GM12878 (cell line): ENCODE measurements at regions not wholly inside any gene's neighbourhood (a gene's known extent, or its start where the extent isn't known, plus 50 kb on each side); places are given as distances from the start of the nearest gene placed in this dataset.

Experiments used
- ATAC-seq: fragments of 200-7000 bp; cut with Tn5 transposase; 3 replicates; pipeline ENCODE4 v1.9.1; 2020; ENCODE audit warnings: mild to moderate bottlenecking, moderate library complexity
- BruUV-seq: library from RNA; stranded (reverse); fragments of 400-500 nt; replicated peaks from 2 replicates; lab custom pipeline; 2021; lab: Mats Ljungman, UMichigan
- CTCF ChIA-PET: fragments of 300-600 bp; sonication (Branson Sonifier 250); formaldehyde crosslinking; extraction: SDS; loops from one replicate; lab custom pipeline; 2021; ENCODE audit warnings: inconsistent platforms; lab: Yijun Ruan, JAX
- POLR2A ChIA-PET: fragments of 350-600 bp; formaldehyde crosslinking; extraction: SDS; loops from one replicate; lab custom pipeline; 2021; ENCODE audit warnings: inconsistent platforms; lab: Charles Lee
- RAD21 ChIA-PET: fragments of 300-600 bp; sonication (Branson Sonifier 250); formaldehyde crosslinking; loops from one replicate; lab custom pipeline; 2023; ENCODE audit warnings: antibody characterized with exemption; ENCODE audit not compliant: unreplicated experiment; lab: Charles Lee
- SMC1A ChIA-PET: fragments of 300-600 bp; sonication (Branson Sonifier 250); formaldehyde crosslinking; loops from one replicate; lab custom pipeline; 2023; ENCODE audit not compliant: unreplicated experiment, uncharacterized antibody; lab: Charles Lee
- DNase-seq: peaks from one replicate; pipeline ENCODE4 v3.0.0-alpha.2; 2011; ENCODE audit warnings: low read depth, low spot score
- FAIRE-seq: peaks from 3 replicates; lab custom pipeline; 2011; peaks lifted over from hg19 to GRCh38; lab: Jason Lieb, UNC
- H2AFZ ChIP-seq: 2 replicates; pipeline ENCODE4 v1.6.0; 2011; ENCODE audit warnings: low read depth, low read length, control low read depth; ENCODE audit not compliant: control insufficient read depth
- H3K27ac ChIP-seq: 2 replicates; pipeline ENCODE4 v1.5.1; 2011; ENCODE audit warnings: control low read depth; ENCODE audit not compliant: control insufficient read depth, insufficient read depth
- H3K27me3 ChIP-seq, 2 experiments: replicated peaks in 1 of 2; 2 replicates each; pipeline versions ENCODE4 v1.6.0 to v1.6.1; 2011; ENCODE audit warnings: low read length in 1 of 2; ENCODE audit not compliant: control insufficient read depth in 2 of 2, insufficient read depth in 2 of 2
- H3K36me3 ChIP-seq, 2 experiments: 2 replicates each; pipeline ENCODE4 v1.5.1; 2011; ENCODE audit warnings: low read length in 1 of 2; ENCODE audit not compliant: control insufficient read depth in 2 of 2, insufficient read depth in 2 of 2
- H3K4me1 ChIP-seq: 2 replicates; pipeline ENCODE4 v1.6.1; 2011; ENCODE audit warnings: mild to moderate bottlenecking, low read length, moderate library complexity, mixed read lengths; ENCODE audit not compliant: control insufficient read depth, insufficient read depth
- H3K4me2 ChIP-seq: 2 replicates; pipeline ENCODE4 v1.6.0; 2011; ENCODE audit warnings: control low read depth; ENCODE audit not compliant: control insufficient read depth, insufficient read depth
- H3K4me3 ChIP-seq: fragments of 200-600 bp; sonication (generic); 2 replicates; pipeline ENCODE4 v1.5.1; 2016
- H3K79me2 ChIP-seq: 2 replicates; pipeline ENCODE4 v1.6.0; 2011; ENCODE audit warnings: low read length; ENCODE audit not compliant: control insufficient read depth, insufficient read depth
- H3K9ac ChIP-seq: 2 replicates; pipeline ENCODE4 v1.8.0; 2011; ENCODE audit warnings: low read length, control low read depth, mixed read lengths; ENCODE audit not compliant: control insufficient read depth, insufficient read depth
- H3K9me3 ChIP-seq: replicated peaks from 3 replicates; pipeline ENCODE4 v1.5.1; 2011; ENCODE audit warnings: mild to moderate bottlenecking, low read length; ENCODE audit not compliant: control insufficient read depth, insufficient read depth
- H4K20me1 ChIP-seq: 2 replicates; pipeline ENCODE4 v1.6.0; 2011; ENCODE audit not compliant: control insufficient read depth, insufficient read depth
- FOS ChIP-seq: IDR thresholded peaks from 3 replicates; pipeline ENCODE4 v1.6.1; 2011; ENCODE audit warnings: borderline replicate concordance; ENCODE audit not compliant: insufficient read length; ENCODE audit errors: extremely low read depth
- LARP7 ChIP-seq: fragments of 450-650 bp; IDR thresholded peaks from 2 replicates; pipeline ENCODE4 v1.6.1; 2017; ENCODE audit warnings: mild to moderate bottlenecking
- PAX8 ChIP-seq: fragments of 450-650 bp; IDR thresholded peaks from 2 replicates; pipeline ENCODE4 v1.6.1; 2017; ENCODE audit warnings: mild to moderate bottlenecking, moderate library complexity
- SMARCA5 ChIP-seq: fragments of 450-650 bp; IDR thresholded peaks from 2 replicates; pipeline ENCODE4 v1.6.1; 2017; ENCODE audit warnings: mild to moderate bottlenecking
- TCF12 ChIP-seq: IDR thresholded peaks from 2 replicates; pipeline ENCODE4 v1.6.1; 2011; ENCODE audit warnings: low read depth, mild to moderate bottlenecking, low read length
- ZNF384 ChIP-seq: IDR thresholded peaks from 2 replicates; pipeline ENCODE4 v1.6.1; 2012; ENCODE audit warnings: low read depth, mild to moderate bottlenecking, low read length, improper control_type of control experiment, borderline replicate concordance
- WGBS: methylation state at CpG from one replicate; pipeline ENCODE4 v1.1.6; 2016; ENCODE audit warnings: low lambda C conversion rate; ENCODE audit not compliant: insufficient replicate concordance, insufficient coverage; ENCODE audit errors: missing lambda C conversion rate; 5-methylcytosine and 5-hydroxymethylcytosine counted together
- in situ Hi-C: fragments of 300-500 bp; cut with MboI; formaldehyde crosslinking; loops from 9 replicates; pipeline ENCODE4 v1.14.3; 2018; ENCODE audit warnings: mixed read lengths
- intact Hi-C: fragments of 100-400 bp; cut with micrococcal nuclease; formaldehyde crosslinking; loops from one replicate; pipeline ENCODE4 v1.14.2; 2022; ENCODE audit not compliant: unreplicated experiment
- TF ChIP-seq, protein P1 (sequence below): fragments of 450-650 bp; IDR thresholded peaks from 2 replicates; pipeline ENCODE4 v1.6.1; 2016; ENCODE audit warnings: mild to moderate bottlenecking
- TF ChIP-seq, protein P2 (sequence below): fragments of 450-650 bp; IDR thresholded peaks from 2 replicates; pipeline ENCODE4 v1.6.1; 2017; ENCODE audit warnings: mild to moderate bottlenecking, low read depth, inconsistent platforms; ENCODE audit not compliant: poor library complexity, severe bottlenecking
- TF ChIP-seq, protein P3 (sequence below): fragments of 450-650 bp; IDR thresholded peaks from 2 replicates; pipeline ENCODE4 v1.6.1; 2017; ENCODE audit warnings: borderline replicate concordance

DNA sequence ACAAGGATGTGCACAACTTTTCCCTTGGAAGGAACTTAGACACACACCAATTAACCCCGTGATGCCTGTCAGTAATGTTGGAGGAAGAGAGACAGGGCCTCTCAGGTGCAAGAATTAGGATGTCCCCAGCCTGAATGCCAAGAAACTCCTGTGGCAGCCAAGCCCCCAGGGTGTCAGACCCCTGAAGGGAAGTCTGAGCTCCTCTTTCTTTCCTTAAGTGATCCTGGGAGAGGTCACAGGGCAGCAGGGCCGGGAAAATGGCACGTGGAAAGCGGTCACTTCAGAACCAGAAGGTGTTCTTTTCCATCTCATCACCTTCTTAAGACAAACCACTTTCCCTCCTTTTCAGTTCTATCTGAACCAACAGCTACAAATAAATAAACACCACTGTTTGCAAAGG is 185.9 kb downstream of the ANAPC1 start:
- H3K27ac ChIP-seq, result no peak overlapping the region
- WGBS, result 55% methylated on average over 4 of the region's 4 CpGs
- 0 out of 4 replicates have a peak, but pooled peaks cover 0 to 2% of the 10 kb centered on the region in 2 experiments for H3K27me3 ChIP-seq
- peaks cover 5% of the 10 kb centered on the region; the same call in 1 of the 3 replicates for H3K9me3 ChIP-seq
- FAIRE-seq (no peak), ATAC-seq (no peak), DNase-seq (no peak)
- ChIA-PET POLR2A (no interaction called here), RAD21 (no interaction called here), CTCF (interaction anchor here (3.0 kb wide), 1 partner anchor 79 kb away, joined by 6 read pairs; no protein-coding TSS in a partner anchor), SMC1A (interaction anchor here (0.9 kb wide), 1 partner anchor 14 kb away, joined by 3 read pairs; no protein-coding TSS in a partner anchor)
- H2AFZ ChIP-seq, result no peak overlapping the region
- H3K36me3 ChIP-seq, result no peaks in the 10 kb centered on the region
- TF ChIP-seq SMARCA5 (no peak), ZNF384 (no peak), TCF12 (no peak), PAX8 (no peak), FOS (no peak), LARP7 (no peak)
- TF ChIP-seq, protein P1, sequence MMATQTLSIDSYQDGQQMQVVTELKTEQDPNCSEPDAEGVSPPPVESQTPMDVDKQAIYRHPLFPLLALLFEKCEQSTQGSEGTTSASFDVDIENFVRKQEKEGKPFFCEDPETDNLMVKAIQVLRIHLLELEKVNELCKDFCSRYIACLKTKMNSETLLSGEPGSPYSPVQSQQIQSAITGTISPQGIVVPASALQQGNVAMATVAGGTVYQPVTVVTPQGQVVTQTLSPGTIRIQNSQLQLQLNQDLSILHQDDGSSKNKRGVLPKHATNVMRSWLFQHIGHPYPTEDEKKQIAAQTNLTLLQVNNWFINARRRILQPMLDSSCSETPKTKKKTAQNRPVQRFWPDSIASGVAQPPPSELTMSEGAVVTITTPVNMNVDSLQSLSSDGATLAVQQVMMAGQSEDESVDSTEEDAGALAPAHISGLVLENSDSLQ, result no peak
- TF ChIP-seq, protein P2, sequence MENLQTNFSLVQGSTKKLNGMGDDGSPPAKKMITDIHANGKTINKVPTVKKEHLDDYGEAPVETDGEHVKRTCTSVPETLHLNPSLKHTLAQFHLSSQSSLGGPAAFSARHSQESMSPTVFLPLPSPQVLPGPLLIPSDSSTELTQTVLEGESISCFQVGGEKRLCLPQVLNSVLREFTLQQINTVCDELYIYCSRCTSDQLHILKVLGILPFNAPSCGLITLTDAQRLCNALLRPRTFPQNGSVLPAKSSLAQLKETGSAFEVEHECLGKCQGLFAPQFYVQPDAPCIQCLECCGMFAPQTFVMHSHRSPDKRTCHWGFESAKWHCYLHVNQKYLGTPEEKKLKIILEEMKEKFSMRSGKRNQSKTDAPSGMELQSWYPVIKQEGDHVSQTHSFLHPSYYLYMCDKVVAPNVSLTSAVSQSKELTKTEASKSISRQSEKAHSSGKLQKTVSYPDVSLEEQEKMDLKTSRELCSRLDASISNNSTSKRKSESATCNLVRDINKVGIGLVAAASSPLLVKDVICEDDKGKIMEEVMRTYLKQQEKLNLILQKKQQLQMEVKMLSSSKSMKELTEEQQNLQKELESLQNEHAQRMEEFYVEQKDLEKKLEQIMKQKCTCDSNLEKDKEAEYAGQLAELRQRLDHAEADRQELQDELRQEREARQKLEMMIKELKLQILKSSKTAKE, result no peak
- TF ChIP-seq, protein P3, sequence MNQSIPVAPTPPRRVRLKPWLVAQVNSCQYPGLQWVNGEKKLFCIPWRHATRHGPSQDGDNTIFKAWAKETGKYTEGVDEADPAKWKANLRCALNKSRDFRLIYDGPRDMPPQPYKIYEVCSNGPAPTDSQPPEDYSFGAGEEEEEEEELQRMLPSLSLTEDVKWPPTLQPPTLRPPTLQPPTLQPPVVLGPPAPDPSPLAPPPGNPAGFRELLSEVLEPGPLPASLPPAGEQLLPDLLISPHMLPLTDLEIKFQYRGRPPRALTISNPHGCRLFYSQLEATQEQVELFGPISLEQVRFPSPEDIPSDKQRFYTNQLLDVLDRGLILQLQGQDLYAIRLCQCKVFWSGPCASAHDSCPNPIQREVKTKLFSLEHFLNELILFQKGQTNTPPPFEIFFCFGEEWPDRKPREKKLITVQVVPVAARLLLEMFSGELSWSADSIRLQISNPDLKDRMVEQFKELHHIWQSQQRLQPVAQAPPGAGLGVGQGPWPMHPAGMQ, result no peak
- in situ Hi-C loops, result loop anchor here (25.0 kb wide), 1 partner anchor 1536 kb away; no protein-coding TSS in a partner anchor
- H3K9ac ChIP-seq, result no peak overlapping the region
- no TSS peak for BruUV-seq
- peaks cover 3% of the 10 kb centered on the region; the same call in 1 of the 2 replicates for H3K4me1 ChIP-seq
- intact Hi-C loops, result loop anchor here (5.0 kb wide), 1 partner anchor 581 kb away; no protein-coding TSS in a partner anchor
- no peak overlapping the region for H3K4me3 ChIP-seq
- H3K4me2 ChIP-seq, result no peak overlapping the region
- no peaks in the 10 kb centered on the region for H3K79me2 ChIP-seq
- no peaks in the 10 kb centered on the region for H4K20me1 ChIP-seq
